IMR-90 (cell line): ENCODE measurements at regions not wholly inside any gene's neighbourhood (a gene's known extent, or its start where the extent isn't known, plus 50 kb on each side); places are given as distances from the start of the nearest gene placed in this dataset.

Experiments
- CEBPB ChIP-seq: IDR thresholded peaks from 2 replicates; pipeline ENCODE4 v1.6.1; 2012; ENCODE audit warnings: low read depth, low read length, improper control_type of control experiment
- CTCF ChIP-seq: conservative IDR thresholded peaks from 2 replicates; pipeline ENCODE4 v1.5.1; 2012; ENCODE audit warnings: mild to moderate bottlenecking, low read depth, low read length, improper control_type of control experiment
- ELK1 ChIP-seq: fragments of 150-350 bp; IDR thresholded peaks from 2 replicates; pipeline ENCODE4 v1.6.1; 2016; ENCODE audit warnings: low read depth, mild to moderate bottlenecking, low read length, moderate library complexity, borderline replicate concordance
- FOS ChIP-seq: fragments of 150-350 bp; IDR thresholded peaks from 2 replicates; pipeline ENCODE4 v1.6.1; 2016; ENCODE audit warnings: low read depth, low read length
- MAFK ChIP-seq: IDR thresholded peaks from 2 replicates; pipeline ENCODE4 v1.6.1; 2012; ENCODE audit warnings: low read depth, low read length, improper control_type of control experiment
- MAZ ChIP-seq: IDR thresholded peaks from 2 replicates; pipeline ENCODE4 v1.6.1; 2012; ENCODE audit warnings: low read depth, mild to moderate bottlenecking, low read length, improper control_type of control experiment, moderate library complexity, borderline replicate concordance
- MXI1 ChIP-seq: IDR thresholded peaks from 2 replicates; pipeline ENCODE4 v1.6.1; 2012; ENCODE audit warnings: low read depth, mild to moderate bottlenecking, low read length, moderate library complexity, borderline replicate concordance
- NFE2L2 ChIP-seq: fragments of 150-350 bp; IDR thresholded peaks from 2 replicates; pipeline ENCODE4 v1.6.1; 2016; ENCODE audit warnings: low read depth, mild to moderate bottlenecking, low read length
- POLR2A ChIP-seq: IDR thresholded peaks from 2 replicates; pipeline ENCODE4 v1.6.1; 2012; ENCODE audit warnings: mild to moderate bottlenecking, low read depth, low read length
- RAD21 ChIP-seq: IDR thresholded peaks from 2 replicates; pipeline ENCODE4 v1.6.1; 2012; ENCODE audit warnings: low read length, improper control_type of control experiment
- RCOR1 ChIP-seq: IDR thresholded peaks from 2 replicates; pipeline ENCODE4 v1.6.1; 2012; ENCODE audit warnings: mild to moderate bottlenecking, low read length, improper control_type of control experiment; ENCODE audit not compliant: insufficient replicate concordance
- RFX5 ChIP-seq: IDR thresholded peaks from 2 replicates; pipeline ENCODE4 v1.8.0; 2012; ENCODE audit warnings: low read depth, mild to moderate bottlenecking, low read length, moderate library complexity
- SMC3 ChIP-seq: fragments of 150-350 bp; IDR thresholded peaks from 2 replicates; pipeline ENCODE4 v1.6.1; 2016; ENCODE audit warnings: low read depth, mild to moderate bottlenecking, antibody characterized with exemption, low read length, moderate library complexity
- USF2 ChIP-seq: fragments of 150-350 bp; IDR thresholded peaks from 2 replicates; pipeline ENCODE4 v1.6.1; 2017; ENCODE audit warnings: mild to moderate bottlenecking, antibody characterized with exemption, low read length, low read depth

GRCh38 chr9:82057805-82058204 is 69.2 kb downstream of the SPATA31D1 start:
- TF ChIP-seq POLR2A = no peak
- no peak for TF ChIP-seq CTCF
- no peak for TF ChIP-seq USF2
- no peak for TF ChIP-seq CEBPB
- no peak for TF ChIP-seq MAFK
- TF ChIP-seq RFX5 = no peak
- no peak for TF ChIP-seq SMC3
- no peak for TF ChIP-seq RAD21
- no peak for TF ChIP-seq ELK1
- no peak for TF ChIP-seq RCOR1
- TF ChIP-seq MXI1 = no peak
- TF ChIP-seq MAZ = no peak
- no peak for TF ChIP-seq FOS
- TF ChIP-seq NFE2L2 = no peak
